ENCODE measurements at regions not wholly inside any gene's neighbourhood (a gene's known extent, or its start where the extent isn't known, plus 50 kb on each side); places are given as distances from the start of the nearest gene placed in this dataset.

DNA sequence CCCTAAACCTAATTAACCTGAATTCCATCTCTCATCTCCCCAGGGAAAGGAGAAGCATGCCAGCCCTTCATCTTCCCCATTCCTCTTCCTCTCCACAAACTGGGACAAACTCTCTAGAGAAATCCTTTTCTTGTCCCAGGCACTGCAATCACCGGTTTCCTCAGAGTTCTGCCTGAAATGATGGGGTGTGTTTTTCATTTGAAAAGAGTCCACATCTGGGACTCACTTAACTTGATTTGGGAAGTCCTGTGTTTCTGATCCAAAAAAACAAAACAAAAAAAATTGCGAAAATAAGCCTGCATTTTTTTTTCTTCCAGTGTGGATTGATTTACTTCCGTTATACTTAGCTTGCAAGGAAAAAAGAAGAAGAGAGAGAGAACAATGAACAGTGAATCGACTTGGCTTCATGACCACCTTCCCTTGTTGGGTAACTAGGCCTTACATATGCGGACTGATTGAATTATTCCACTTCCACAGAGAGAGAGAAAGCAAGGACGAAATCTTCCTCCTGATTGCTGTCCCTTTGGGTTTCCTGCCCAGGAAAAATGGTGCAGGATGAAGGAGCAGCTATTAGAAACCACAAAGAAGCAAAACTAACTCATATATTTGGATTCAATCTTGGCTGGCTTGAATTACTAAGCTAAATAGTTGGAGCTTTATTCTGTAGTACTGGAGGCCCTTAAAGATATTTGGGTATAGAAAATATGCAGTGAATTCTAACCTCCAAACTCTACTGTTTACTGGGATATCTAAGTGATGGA is 506.2 kb upstream of the TBX3 start:
- Histone ChIP-seq H3K9me3 (ENCODE audit: control insufficient read depth in 4 of 4, low read length in 3 of 4) (peaks cover 0 to 5% (median under 1%) of the 10 kb centered on the region in 4 donors), H3K27ac (ENCODE audit: low read depth in 1 of 2, low read length in 2 of 2) (no peak overlapping the region), H3K4me1 (ENCODE audit: control insufficient read depth in 4 of 4, insufficient read depth in 4 of 4, low read length in 3 of 4) (no peaks in the 10 kb centered on the region), H3K27me3 (ENCODE audit: control insufficient read depth in 4 of 4, insufficient read depth in 4 of 4, low read length in 3 of 4) (no peaks in the 10 kb centered on the region), H3K9ac (ENCODE audit: low read depth in 1 of 2, low read length in 2 of 2) (no peak overlapping the region), H3K36me3 (ENCODE audit: control insufficient read depth in 4 of 4, insufficient read depth in 3 of 4, low read depth in 1 of 4, low read length in 3 of 4) (no peaks in the 10 kb centered on the region), H3K4me3 (ENCODE audit: low read depth in 1 of 3, low read length in 3 of 3) (no peak overlapping the region)
- TF ChIP-seq FOXA1 (IDR thresholded peaks at IDR 0.05) (no peak), HNF4G (IDR thresholded peaks at IDR 0.05) (no peak), GABPA (IDR thresholded peaks at IDR 0.05 in 1 of 2, conservative IDR thresholded peaks at IDR 0.05 in 1 of 2) (no peak), SP1 (IDR thresholded peaks at IDR 0.05) (no peak), JUND (IDR thresholded peaks at IDR 0.05) (no peak), NR2F2 (IDR thresholded peaks at IDR 0.05) (no peak), RAD21 (IDR thresholded peaks at IDR 0.05) (no peak), FOXA2 (IDR thresholded peaks at IDR 0.05) (no peak), EGR1 (IDR thresholded peaks at IDR 0.05; ENCODE audit: low read depth in 2 of 2) (no peak), TAF1 (conservative IDR thresholded peaks at IDR 0.05) (no peak), HNF4A (conservative IDR thresholded peaks at IDR 0.05) (no peak)
- TF ChIP-seq, protein P1, sequence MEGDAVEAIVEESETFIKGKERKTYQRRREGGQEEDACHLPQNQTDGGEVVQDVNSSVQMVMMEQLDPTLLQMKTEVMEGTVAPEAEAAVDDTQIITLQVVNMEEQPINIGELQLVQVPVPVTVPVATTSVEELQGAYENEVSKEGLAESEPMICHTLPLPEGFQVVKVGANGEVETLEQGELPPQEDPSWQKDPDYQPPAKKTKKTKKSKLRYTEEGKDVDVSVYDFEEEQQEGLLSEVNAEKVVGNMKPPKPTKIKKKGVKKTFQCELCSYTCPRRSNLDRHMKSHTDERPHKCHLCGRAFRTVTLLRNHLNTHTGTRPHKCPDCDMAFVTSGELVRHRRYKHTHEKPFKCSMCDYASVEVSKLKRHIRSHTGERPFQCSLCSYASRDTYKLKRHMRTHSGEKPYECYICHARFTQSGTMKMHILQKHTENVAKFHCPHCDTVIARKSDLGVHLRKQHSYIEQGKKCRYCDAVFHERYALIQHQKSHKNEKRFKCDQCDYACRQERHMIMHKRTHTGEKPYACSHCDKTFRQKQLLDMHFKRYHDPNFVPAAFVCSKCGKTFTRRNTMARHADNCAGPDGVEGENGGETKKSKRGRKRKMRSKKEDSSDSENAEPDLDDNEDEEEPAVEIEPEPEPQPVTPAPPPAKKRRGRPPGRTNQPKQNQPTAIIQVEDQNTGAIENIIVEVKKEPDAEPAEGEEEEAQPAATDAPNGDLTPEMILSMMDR (IDR thresholded peaks at IDR 0.05; ENCODE audit: low read depth, low read length, missing input control): no peak
- TF ChIP-seq, protein P2, sequence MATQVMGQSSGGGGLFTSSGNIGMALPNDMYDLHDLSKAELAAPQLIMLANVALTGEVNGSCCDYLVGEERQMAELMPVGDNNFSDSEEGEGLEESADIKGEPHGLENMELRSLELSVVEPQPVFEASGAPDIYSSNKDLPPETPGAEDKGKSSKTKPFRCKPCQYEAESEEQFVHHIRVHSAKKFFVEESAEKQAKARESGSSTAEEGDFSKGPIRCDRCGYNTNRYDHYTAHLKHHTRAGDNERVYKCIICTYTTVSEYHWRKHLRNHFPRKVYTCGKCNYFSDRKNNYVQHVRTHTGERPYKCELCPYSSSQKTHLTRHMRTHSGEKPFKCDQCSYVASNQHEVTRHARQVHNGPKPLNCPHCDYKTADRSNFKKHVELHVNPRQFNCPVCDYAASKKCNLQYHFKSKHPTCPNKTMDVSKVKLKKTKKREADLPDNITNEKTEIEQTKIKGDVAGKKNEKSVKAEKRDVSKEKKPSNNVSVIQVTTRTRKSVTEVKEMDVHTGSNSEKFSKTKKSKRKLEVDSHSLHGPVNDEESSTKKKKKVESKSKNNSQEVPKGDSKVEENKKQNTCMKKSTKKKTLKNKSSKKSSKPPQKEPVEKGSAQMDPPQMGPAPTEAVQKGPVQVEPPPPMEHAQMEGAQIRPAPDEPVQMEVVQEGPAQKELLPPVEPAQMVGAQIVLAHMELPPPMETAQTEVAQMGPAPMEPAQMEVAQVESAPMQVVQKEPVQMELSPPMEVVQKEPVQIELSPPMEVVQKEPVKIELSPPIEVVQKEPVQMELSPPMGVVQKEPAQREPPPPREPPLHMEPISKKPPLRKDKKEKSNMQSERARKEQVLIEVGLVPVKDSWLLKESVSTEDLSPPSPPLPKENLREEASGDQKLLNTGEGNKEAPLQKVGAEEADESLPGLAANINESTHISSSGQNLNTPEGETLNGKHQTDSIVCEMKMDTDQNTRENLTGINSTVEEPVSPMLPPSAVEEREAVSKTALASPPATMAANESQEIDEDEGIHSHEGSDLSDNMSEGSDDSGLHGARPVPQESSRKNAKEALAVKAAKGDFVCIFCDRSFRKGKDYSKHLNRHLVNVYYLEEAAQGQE (IDR thresholded peaks at IDR 0.05): no peak
- TF ChIP-seq, protein P3, sequence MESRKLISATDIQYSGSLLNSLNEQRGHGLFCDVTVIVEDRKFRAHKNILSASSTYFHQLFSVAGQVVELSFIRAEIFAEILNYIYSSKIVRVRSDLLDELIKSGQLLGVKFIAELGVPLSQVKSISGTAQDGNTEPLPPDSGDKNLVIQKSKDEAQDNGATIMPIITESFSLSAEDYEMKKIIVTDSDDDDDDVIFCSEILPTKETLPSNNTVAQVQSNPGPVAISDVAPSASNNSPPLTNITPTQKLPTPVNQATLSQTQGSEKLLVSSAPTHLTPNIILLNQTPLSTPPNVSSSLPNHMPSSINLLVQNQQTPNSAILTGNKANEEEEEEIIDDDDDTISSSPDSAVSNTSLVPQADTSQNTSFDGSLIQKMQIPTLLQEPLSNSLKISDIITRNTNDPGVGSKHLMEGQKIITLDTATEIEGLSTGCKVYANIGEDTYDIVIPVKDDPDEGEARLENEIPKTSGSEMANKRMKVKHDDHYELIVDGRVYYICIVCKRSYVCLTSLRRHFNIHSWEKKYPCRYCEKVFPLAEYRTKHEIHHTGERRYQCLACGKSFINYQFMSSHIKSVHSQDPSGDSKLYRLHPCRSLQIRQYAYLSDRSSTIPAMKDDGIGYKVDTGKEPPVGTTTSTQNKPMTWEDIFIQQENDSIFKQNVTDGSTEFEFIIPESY (IDR thresholded peaks at IDR 0.05): no peak
- TF ChIP-seq, protein P4, sequence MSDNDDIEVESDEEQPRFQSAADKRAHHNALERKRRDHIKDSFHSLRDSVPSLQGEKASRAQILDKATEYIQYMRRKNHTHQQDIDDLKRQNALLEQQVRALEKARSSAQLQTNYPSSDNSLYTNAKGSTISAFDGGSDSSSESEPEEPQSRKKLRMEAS (IDR thresholded peaks at IDR 0.05): no peak
- TF ChIP-seq, protein P5, sequence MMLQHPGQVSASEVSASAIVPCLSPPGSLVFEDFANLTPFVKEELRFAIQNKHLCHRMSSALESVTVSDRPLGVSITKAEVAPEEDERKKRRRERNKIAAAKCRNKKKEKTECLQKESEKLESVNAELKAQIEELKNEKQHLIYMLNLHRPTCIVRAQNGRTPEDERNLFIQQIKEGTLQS (IDR thresholded peaks at IDR 0.05): no peak
- 87% methylated on average over 6 of the region's 6 CpGs for WGBS
- DNase-seq (ENCODE audit: low spot score): no peak

Measured in liver (tissue), 8 donors.